Heart left ventricle (tissue), 13 donors: ENCODE measurements at regions not wholly inside any gene's neighbourhood (a gene's known extent, or its start where the extent isn't known, plus 50 kb on each side); places are given as distances from the start of the nearest gene placed in this dataset.

ENCODE experiments used
- CTCF ChIP-seq, 12 donors: fragments of 200-600 bp; sonication (generic) in 4 of 12; IDR thresholded peaks; one replicate each; pipeline versions ENCODE4 v1.5.0 to v1.8.0; 2018 to 2022; ENCODE audit warnings: antibody characterized with exemption in 12 of 12, mild to moderate bottlenecking in 5 of 12
- POLR2A ChIP-seq, 2 donors: fragments of 450-650 bp; IDR thresholded peaks; one replicate each; pipeline ENCODE4 v1.6.1; 2017; ENCODE audit warnings: antibody characterized with exemption in 2 of 2, mild to moderate bottlenecking in 2 of 2, moderate library complexity in 2 of 2
- donor health status: ischemic (EF 13 %, LVEDD 7.1; RV severe dilation, severe dysfunction).
- donor health status: DM: no; HTN: yes; CAD: no.
- donor health status: DM: no; HTN: no; CAD: no.
- donor health status: ischemic (EF 25% LVEDD 6.9; RV normal size, moderate dysfunction).
- donor health status: ischemic (EF 25% LVEDD 5.7; RV mildly dilated, moderate dysfunction).
- donor health status: ischemic (EF 35%, LVEDD 5.7; RV mildly dilated, moderate dysfunction).
- donor health status: nonischemic (EF 11% LVEDD 7.7; RV severe dilation, severe dysfunction).
- donor health status: DM: yes; HTN: yes; CAD: no.
- donor health status: PGD.
- donor health status: ischemic (EF 29% LVEDD 5.4; RV normal size, mild dysfunction).
- donor health status: nonischemic (EF 23%, LVEDD 6.1; RV moderate dilation, normal function).

GRCh38 chr11:95358511-95359340, 127.7 kb upstream of the SESN3 start:
- TF ChIP-seq POLR2A (IDR thresholded peaks at IDR 0.05) (no peak), CTCF (IDR thresholded peaks at IDR 0.05) (no peak)
